PC-9 (cell line): ENCODE measurements at regions not wholly inside any gene's neighbourhood (a gene's known extent, or its start where the extent isn't known, plus 50 kb on each side); places are given as distances from the start of the nearest gene placed in this dataset.

Experiments
- EZH2 ChIP-seq: fragments of 200-600 bp; sonication (generic); IDR thresholded peaks from 2 replicates; pipeline ENCODE4 v1.8.0; 2017; ENCODE audit warnings: antibody characterized with exemption, low read depth
- TF ChIP-seq, protein P1 (sequence below): fragments of 200-600 bp; sonication (generic); conservative IDR thresholded peaks from 2 replicates; pipeline ENCODE4 v1.6.1; 2017; ENCODE audit warnings: mixed run types, antibody characterized with exemption, mild to moderate bottlenecking, moderate library complexity

DNA sequence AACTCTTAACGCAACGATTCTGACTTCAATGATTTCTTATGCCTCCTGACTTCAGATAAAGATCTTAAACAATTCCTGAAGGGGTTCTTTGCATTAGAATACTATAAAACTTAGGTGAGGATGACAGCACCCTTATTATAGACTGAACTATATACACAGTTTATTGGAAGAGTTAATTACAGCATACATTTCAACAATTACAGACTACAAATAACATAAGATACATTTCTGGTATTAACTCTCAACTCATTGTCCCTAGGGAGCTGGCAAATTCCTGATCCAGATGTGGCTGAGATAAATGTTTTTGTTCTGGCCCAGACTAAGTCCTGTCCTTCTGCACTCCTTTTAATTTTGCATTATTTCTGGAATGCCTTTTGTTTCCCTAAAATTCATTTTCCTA is 155.5 kb upstream of the TMC3 start:
- TF ChIP-seq, protein P1, sequence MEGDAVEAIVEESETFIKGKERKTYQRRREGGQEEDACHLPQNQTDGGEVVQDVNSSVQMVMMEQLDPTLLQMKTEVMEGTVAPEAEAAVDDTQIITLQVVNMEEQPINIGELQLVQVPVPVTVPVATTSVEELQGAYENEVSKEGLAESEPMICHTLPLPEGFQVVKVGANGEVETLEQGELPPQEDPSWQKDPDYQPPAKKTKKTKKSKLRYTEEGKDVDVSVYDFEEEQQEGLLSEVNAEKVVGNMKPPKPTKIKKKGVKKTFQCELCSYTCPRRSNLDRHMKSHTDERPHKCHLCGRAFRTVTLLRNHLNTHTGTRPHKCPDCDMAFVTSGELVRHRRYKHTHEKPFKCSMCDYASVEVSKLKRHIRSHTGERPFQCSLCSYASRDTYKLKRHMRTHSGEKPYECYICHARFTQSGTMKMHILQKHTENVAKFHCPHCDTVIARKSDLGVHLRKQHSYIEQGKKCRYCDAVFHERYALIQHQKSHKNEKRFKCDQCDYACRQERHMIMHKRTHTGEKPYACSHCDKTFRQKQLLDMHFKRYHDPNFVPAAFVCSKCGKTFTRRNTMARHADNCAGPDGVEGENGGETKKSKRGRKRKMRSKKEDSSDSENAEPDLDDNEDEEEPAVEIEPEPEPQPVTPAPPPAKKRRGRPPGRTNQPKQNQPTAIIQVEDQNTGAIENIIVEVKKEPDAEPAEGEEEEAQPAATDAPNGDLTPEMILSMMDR, result no peak
- no peak for TF ChIP-seq EZH2
